OCI-LY1 (cell line): ENCODE measurements at regions not wholly inside any gene's neighbourhood (a gene's known extent, or its start where the extent isn't known, plus 50 kb on each side); places are given as distances from the start of the nearest gene placed in this dataset.

Experiments
- H2AFZ ChIP-seq: fragments of 200-600 bp; sonication (generic), shearing (Covaris generic); 2 replicates; pipeline ENCODE4 v1.6.0; 2014; ENCODE audit warnings: antibody characterized with exemption, mild to moderate bottlenecking, low read length
- H3F3A ChIP-seq: fragments of 200-600 bp; sonication (generic), shearing (Covaris generic); 2 replicates; pipeline ENCODE4 v1.6.0; 2014; ENCODE audit warnings: mild to moderate bottlenecking, antibody characterized with exemption, low read length, moderate library complexity; ENCODE audit not compliant: insufficient read depth
- H3K27ac ChIP-seq: fragments of 200-600 bp; sonication (generic); 2 replicates; pipeline ENCODE4 v1.5.1; 2014; ENCODE audit warnings: low read length, mixed run types, mild to moderate bottlenecking, low read depth; ENCODE audit not compliant: poor library complexity, severe bottlenecking
- H3K27me3 ChIP-seq: fragments of 200-600 bp; sonication (generic); 2 replicates; pipeline ENCODE4 v1.6.0; 2014; ENCODE audit warnings: antibody characterized with exemption, mild to moderate bottlenecking, low read length, moderate library complexity; ENCODE audit not compliant: insufficient read depth
- H3K36me3 ChIP-seq: fragments of 200-600 bp; sonication (generic); 2 replicates; pipeline ENCODE4 v1.6.1; 2014; ENCODE audit warnings: mild to moderate bottlenecking, antibody characterized with exemption, low read length, moderate library complexity, mixed read lengths; ENCODE audit not compliant: insufficient read depth
- H3K4me1 ChIP-seq: fragments of 200-600 bp; sonication (generic); 2 replicates; pipeline ENCODE4 v1.5.1; 2014; ENCODE audit warnings: mild to moderate bottlenecking, low read length, moderate library complexity; ENCODE audit not compliant: insufficient read depth, severe bottlenecking
- H3K4me2 ChIP-seq: fragments of 200-600 bp; sonication (generic), shearing (Covaris generic); 2 replicates; pipeline ENCODE4 v1.6.1; 2014; ENCODE audit warnings: low read length
- H3K4me3 ChIP-seq: fragments of 200-600 bp; sonication (generic); 2 replicates; pipeline ENCODE4 v1.5.1; 2014; ENCODE audit warnings: low read length, low read depth, mild to moderate bottlenecking, mixed read lengths; ENCODE audit not compliant: poor library complexity, severe bottlenecking
- H3K79me2 ChIP-seq: fragments of 200-600 bp; shearing (Covaris generic); 2 replicates; pipeline ENCODE4 v1.6.1; 2016; ENCODE audit warnings: mixed run types, low read length, mixed read lengths; ENCODE audit not compliant: insufficient read depth
- H3K9ac ChIP-seq: fragments of 200-600 bp; sonication (generic), shearing (Covaris generic); 2 replicates; pipeline ENCODE4 v1.6.1; 2014; ENCODE audit warnings: mild to moderate bottlenecking, low read length, mixed read lengths
- H3K9me2 ChIP-seq: fragments of 200-600 bp; sonication (generic), shearing (Covaris generic); 2 replicates; pipeline ENCODE4 v1.6.1; 2014; ENCODE audit warnings: low read depth, mild to moderate bottlenecking, low read length, mixed read lengths
- H3K9me3 ChIP-seq: fragments of 200-600 bp; shearing (Covaris generic); 2 replicates; pipeline ENCODE4 v1.6.1; 2014; ENCODE audit warnings: low read length, mixed read lengths
- H4K20me1 ChIP-seq: fragments of 200-600 bp; sonication (generic), shearing (Covaris generic); 2 replicates; pipeline ENCODE4 v1.6.0; 2016; ENCODE audit warnings: mild to moderate bottlenecking, low read length; ENCODE audit not compliant: insufficient read depth
- EZH2 ChIP-seq: fragments of 200-600 bp; sonication (generic), shearing (Covaris generic); IDR thresholded peaks from 2 replicates; pipeline ENCODE4 v1.8.0; 2017; ENCODE audit warnings: borderline replicate concordance, mixed run types, mild to moderate bottlenecking, antibody characterized with exemption, low read length, moderate library complexity, mixed read lengths
- TF ChIP-seq, protein P1 (sequence below): fragments of 200-600 bp; sonication (generic), shearing (Covaris generic); IDR thresholded peaks from 2 replicates; pipeline ENCODE4 v1.5.1; 2017; ENCODE audit warnings: mild to moderate bottlenecking, antibody characterized with exemption, low read length, moderate library complexity, mixed read lengths

DNA sequence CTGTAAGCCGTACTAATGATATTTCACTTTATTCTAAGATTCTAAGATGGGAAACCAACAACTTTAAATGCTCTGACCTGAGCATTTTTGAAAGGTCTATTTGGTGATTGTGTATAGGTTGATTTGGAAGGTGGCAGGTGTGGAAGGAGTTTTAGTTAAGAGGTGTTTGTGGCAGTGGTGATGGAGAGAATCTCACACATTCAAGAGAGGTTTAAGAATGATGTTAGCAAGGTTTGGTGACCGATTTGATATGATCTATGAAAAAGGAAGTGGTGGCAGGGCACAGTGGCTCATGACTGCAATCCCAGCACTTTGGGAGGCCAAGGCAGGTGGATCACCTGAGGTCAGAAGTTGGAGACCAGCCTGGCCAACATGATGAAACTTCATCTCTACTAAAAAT is 319.2 kb upstream of the CD180 start:
- Histone ChIP-seq H3K27ac (no peak overlapping the region), H4K20me1 (no peaks in the 10 kb centered on the region)
- TF ChIP-seq, protein P1, sequence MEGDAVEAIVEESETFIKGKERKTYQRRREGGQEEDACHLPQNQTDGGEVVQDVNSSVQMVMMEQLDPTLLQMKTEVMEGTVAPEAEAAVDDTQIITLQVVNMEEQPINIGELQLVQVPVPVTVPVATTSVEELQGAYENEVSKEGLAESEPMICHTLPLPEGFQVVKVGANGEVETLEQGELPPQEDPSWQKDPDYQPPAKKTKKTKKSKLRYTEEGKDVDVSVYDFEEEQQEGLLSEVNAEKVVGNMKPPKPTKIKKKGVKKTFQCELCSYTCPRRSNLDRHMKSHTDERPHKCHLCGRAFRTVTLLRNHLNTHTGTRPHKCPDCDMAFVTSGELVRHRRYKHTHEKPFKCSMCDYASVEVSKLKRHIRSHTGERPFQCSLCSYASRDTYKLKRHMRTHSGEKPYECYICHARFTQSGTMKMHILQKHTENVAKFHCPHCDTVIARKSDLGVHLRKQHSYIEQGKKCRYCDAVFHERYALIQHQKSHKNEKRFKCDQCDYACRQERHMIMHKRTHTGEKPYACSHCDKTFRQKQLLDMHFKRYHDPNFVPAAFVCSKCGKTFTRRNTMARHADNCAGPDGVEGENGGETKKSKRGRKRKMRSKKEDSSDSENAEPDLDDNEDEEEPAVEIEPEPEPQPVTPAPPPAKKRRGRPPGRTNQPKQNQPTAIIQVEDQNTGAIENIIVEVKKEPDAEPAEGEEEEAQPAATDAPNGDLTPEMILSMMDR, result no peak

DNA sequence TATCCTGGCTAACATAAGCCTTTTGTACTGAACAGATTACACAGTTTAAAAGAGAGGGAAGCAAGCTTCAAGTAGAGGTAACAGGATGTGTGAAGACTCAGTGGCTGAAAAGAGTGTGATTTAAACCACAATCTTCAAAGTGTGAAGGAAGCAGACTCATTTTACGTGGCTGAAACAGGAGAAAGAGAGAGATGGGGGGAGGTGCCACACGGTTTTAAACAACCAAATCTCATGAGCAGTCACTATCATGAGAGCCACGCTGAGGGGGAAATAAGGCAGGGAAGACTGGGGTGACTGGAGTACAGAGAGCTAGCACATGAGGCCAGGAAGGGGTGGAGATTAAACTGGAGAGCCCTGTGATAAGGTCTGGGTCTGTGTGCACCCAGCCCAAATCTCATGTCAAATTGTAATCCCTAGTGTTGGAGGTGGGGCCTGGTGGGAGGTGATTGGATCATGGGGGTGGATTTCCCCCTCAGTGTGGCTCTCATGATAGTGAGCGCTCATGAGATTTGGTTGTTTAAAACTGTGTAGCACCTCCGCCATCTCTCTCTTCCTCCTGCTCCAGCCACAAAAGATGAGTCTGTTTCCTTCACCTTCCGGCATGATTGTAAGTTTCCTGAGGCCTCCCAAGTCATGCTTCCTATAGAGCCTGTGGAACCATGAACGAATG is 318.6 kb upstream of the CD180 start:
- TF ChIP-seq, protein P1, result no peak
- no peak for TF ChIP-seq EZH2
- H3K4me2 ChIP-seq, result no peak overlapping the region
- no peak overlapping the region for H3K4me3 ChIP-seq
- H3K79me2 ChIP-seq, result no peaks in the 10 kb centered on the region
- no peaks in the 10 kb centered on the region for H4K20me1 ChIP-seq
- no peaks in the 10 kb centered on the region for H3K9me3 ChIP-seq
- H3K36me3 ChIP-seq, result no peaks in the 10 kb centered on the region
- H2AFZ ChIP-seq, result no peak overlapping the region
- no peak overlapping the region for H3K27ac ChIP-seq
- no peaks in the 10 kb centered on the region for H3F3A ChIP-seq
- no peaks in the 10 kb centered on the region for H3K27me3 ChIP-seq
- H3K9ac ChIP-seq, result no peak overlapping the region
- H3K9me2 ChIP-seq, result no peaks in the 10 kb centered on the region
- no peaks in the 10 kb centered on the region for H3K4me1 ChIP-seq

More for the DNA sequence above, 319.2 kb upstream of the CD180 start:
- Histone ChIP-seq H3F3A (no peaks in the 10 kb centered on the region), H3K9ac (no peak overlapping the region), H3K9me2 (no peaks in the 10 kb centered on the region), H3K9me3 (no peaks in the 10 kb centered on the region), H3K4me2 (no peak overlapping the region), H2AFZ (no peak overlapping the region), H3K4me1 (no peaks in the 10 kb centered on the region), H3K27me3 (no peaks in the 10 kb centered on the region), H3K36me3 (no peaks in the 10 kb centered on the region), H3K79me2 (no peaks in the 10 kb centered on the region), H3K4me3 (no peak overlapping the region)

DNA sequence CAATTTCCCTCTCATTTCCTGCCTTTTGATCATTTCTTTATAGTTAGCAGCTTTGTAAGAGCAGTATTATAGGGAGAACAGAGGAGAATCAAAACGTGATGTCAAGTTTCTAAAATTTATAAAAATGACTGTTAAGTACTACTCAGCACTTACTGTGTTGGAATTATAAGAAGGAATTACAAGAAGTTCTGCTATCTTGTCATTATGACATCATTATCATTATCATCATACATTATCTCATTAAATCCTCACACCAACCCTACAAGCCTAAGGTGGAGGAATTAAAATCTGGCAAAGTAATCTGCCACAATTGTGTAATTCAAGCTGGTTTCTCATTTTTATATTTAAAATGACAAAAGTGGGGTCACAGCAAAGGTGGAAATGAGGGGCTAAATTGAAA is 316.2 kb upstream of the CD180 start:
- no peak overlapping the region for H3K9ac ChIP-seq
- H3K27ac ChIP-seq, result no peak overlapping the region
- H3K4me1 ChIP-seq, result no peaks in the 10 kb centered on the region
- no peaks in the 10 kb centered on the region for H3K27me3 ChIP-seq
- no peak for TF ChIP-seq EZH2
- TF ChIP-seq, protein P1, result no peak
- no peak overlapping the region for H2AFZ ChIP-seq
- H3F3A ChIP-seq, result no peaks in the 10 kb centered on the region
- H3K4me2 ChIP-seq, result no peak overlapping the region
- H3K9me3 ChIP-seq, result no peaks in the 10 kb centered on the region
- H3K79me2 ChIP-seq, result no peaks in the 10 kb centered on the region
- H3K4me3 ChIP-seq, result no peak overlapping the region
- H3K9me2 ChIP-seq, result no peaks in the 10 kb centered on the region
- H4K20me1 ChIP-seq, result no peaks in the 10 kb centered on the region
- no peaks in the 10 kb centered on the region for H3K36me3 ChIP-seq
